GM19468 (cell line): ENCODE measurements at regions not wholly inside any gene's neighbourhood (a gene's known extent, or its start where the extent isn't known, plus 50 kb on each side); places are given as distances from the start of the nearest gene placed in this dataset.
"Not testable (repeated sequence)": the region's sequence is repeated elsewhere in the genome, so short reads cannot be mapped to it uniquely, and the experiment has no call there.

ENCODE experiments used
- ATAC-seq: cut with Tn5 transposase; IDR thresholded peaks from one replicate; pipeline ENCODE4 v1.9.1; 2021; ENCODE audit warnings: mild to moderate bottlenecking, moderate library complexity, moderate number of reproducible peaks; ENCODE audit not compliant: unreplicated experiment; ENCODE audit errors: extremely low read depth

DNA sequence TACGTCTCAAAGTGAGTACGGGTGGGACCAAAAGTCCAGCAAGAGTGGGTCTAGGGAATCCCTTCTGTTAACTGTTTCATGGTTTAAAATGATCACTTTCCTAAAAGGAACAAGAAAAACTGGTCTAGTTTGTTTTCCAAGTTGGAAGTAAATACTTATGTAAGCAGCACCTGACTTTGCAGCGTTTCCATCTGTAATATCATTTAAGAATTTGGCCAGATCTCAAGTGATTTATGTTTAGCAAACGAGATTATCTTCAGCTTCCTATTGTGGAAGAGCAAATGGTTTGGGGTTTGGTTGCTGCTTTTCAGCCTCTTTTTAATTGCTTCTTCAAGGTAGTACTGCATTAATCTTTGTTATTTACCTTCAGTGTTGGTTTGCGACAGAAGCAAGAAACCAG lies 50.4 kb downstream of the FHIP1A start:
- no peak for ATAC-seq

- no peak for ATAC-seq
These were observed 51.5 kb downstream of the FHIP1A start for GRCh38 chr4:151460434-151460833.

DNA sequence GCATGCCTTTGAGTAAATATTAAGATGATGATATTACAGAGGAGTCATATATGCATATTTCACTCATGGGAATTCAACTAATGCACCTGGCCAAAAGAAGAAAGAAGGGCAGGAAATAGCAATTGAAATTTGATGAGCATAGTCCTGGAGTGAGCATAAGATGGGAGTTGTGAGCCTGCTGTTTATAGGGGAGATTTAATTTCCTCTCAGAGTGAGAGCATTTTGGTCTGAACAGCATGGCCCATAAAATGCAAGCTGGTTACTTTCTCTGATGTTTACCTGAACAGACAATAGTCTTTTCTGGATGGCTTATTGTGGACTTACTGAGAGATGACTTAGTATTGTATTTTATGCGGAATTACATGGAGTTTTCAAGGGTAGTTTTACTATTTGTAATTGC lies 53.6 kb downstream of the FHIP1A start:
- no peak for ATAC-seq

GRCh38 chr4:151468715-151469696 lies 60.0 kb downstream of the FHIP1A start:
- no peak for ATAC-seq

- no peak for ATAC-seq
These were observed 61.0 kb downstream of the FHIP1A start for GRCh38 chr4:151469970-151470369.

- no peak for ATAC-seq
These were observed 62.8 kb downstream of the FHIP1A start for GRCh38 chr4:151471728-151472127.

DNA sequence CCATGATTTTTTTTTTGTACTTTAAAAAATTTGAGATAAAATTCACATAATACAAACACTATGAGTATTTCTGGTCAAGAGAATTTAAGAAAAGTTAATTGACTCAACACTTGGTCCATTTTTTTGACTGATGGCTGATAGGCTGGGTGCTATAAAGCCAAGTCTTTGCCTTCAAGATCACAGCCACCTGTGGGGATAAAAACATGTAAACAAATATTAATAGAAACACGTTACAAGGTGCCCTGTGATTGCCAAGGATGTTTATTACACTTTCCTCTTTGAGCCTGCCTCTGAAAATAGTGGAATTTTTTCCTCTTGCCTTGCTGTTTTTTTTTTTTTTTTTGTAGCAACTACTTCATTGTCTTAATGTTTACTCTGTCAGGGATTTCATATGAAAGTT lies 63.3 kb downstream of the FHIP1A start:
- no peak for ATAC-seq

DNA sequence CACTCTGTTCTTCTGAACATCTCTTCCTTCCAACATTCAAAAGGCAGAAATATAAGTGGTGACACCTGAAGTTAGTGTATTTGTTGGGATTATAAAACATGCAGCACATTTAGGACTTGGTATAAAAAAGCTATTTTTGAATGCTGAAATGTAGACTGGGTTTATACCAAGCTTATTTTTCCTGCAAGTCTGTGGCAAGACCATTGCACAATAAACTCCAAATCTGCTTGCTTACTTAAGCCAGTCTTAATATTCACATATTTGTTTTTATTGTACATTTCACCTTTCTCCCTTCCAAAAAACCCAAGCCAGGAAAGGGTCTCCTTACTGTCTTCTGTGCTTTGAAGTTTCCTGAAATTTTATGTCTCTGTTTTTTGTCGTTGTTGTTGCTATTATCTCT lies 63.7 kb downstream of the FHIP1A start:
- ATAC-seq: no peak

GRCh38 chr4:151473521-151474097 lies 64.6 kb downstream of the FHIP1A start:
- ATAC-seq: no peak

- no peak for ATAC-seq
These were observed 66.2 kb downstream of the FHIP1A start for GRCh38 chr4:151475035-151475714.

DNA sequence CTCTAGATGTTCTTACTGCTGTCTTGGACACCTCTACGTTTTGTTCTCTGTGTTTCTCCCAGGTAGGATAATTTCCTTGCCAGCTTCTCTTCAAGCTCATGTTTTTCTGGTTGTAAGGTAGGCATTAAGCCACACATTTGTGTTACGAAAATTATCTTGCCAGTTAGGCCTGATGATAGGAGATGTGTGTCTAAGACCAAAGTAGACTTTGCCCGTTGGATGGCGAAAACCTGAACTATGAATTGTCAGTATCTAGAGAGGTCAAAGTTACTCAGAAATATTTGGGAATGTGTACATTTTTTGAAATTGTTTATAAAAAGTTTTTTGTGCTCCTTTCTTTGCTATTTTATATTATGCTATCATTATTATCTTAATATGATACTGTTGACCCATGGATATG lies 72.8 kb downstream of the FHIP1A start:
- ATAC-seq: no peak

DNA sequence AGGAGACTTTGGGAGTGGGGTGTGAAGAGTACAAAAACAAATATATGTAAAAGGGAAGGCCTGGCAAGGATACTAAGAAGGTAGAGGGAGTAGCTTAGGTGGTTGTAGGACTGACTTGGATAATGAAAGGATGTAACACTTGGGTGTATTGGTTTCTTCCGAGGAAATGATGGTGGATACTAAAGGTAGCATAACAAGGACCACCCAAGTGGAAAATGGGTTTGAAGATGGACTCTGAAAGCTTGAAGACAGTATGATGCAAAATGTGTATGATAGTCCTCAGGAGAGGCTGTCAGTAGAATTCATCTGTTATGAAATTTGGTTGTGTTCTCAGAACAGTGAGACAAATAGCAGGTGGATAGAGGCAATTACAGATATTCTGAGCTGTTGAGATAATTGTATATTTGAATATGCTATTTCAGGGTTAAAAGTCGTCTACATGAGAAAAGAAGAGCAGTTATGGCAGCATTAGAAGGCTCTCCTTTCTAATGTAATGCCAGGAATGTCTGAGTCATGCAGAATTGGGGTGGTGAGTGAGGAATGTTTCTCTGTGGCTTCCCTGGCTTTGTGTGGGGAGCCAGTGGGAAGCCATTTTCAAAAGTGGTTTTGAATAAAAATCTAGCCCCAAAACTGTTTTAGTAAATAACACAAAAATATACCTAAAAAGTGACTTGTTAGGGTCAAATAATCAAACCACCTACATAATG lies 75.6 kb downstream of the FHIP1A start:
- ATAC-seq: no peak

DNA sequence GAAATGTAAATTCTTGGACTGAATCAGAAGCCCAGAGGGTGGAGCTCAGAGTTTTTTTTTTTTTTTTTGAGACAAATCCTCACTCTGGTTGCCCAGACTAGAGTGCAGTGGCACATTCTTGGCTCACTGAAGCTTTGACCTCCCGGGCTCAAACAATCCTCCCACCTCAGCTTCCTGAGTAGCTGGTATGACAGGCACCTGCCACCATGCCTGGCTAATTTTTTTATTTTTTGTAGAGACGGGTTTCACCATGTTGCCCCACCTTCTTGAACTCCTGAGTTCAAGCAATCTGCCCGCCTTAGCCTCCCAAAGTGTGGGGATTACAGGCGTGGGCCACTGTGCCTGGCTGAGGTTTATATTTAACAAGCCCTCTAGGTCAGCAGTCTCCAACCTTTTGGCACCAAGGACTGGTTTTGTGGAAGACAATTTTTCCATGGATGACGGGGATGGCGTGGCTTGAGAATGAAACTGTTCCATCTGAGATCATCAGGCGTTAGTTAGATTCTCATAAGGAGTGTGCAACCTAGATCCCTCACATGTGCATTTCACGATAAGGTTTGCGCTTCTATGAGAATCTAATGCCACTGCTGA lies 76.7 kb downstream of the FHIP1A start:
- no peak for ATAC-seq

GRCh38 chr4:151486168-151486567 lies 77.2 kb downstream of the FHIP1A start:
- ATAC-seq: no peak

DNA sequence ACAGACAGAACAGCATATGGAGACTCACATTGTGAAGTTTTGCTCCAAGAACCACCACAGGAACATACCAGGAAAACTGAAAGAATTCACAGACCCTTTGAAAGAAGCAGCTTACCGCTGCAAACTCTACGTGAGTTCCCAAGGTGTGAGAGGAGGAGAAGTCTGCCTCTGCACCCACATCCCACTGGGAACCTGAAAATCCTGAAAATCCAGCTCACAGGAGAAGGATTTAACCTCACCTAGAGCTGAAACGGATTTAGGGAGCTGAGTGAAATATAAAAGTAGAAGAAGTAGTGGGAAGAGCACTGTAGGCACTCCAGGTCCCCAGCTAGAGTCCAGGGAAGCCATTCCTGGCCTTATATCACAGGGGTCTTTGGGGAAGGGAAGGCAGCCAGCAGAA lies 80.0 kb downstream of the FHIP1A start:
- ATAC-seq: no peak

- ATAC-seq: no peak
These were observed 80.7 kb downstream of the FHIP1A start for GRCh38 chr4:151489462-151490203.

DNA sequence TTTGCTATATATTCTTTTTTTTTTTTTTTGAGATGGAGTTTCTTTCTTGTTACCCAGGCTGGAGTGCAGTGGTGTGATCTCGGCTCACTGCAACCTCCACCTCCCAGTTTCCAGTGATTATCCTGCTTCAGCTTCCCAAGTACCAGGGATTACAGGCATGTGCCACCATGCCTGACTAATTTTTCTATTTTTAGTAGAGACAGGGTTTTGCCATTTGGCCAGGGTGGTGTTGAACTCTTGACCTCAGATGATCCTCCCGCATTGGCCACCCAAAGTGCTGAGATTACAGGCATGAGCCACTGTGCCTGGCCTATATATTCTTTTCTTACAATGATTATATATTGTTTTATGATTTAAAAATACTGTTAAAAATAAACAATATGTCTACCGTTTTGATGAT lies 86.6 kb downstream of the FHIP1A start:
- not testable (repeated sequence) for ATAC-seq

GRCh38 chr4:151511548-151511947 lies 102.6 kb downstream of the FHIP1A start:
- ATAC-seq: not testable (repeated sequence)

DNA sequence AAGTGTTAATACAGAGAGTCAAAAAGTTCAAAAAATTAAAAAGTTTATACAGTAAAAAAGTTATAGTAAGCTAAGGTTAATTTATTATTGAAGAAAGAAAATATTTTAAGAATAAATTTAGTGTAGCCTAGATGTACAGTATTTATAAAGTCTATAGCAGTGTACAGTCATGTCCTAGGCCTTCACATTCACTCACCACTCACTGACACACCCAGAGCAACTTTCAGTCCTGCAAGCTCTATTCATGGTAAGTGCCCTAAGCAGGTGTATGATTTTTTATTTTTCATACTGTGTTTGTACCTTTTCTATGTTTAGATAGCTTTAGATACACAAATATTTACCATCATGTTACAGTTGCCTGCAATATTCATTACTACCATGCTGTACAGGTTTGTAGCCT lies 108.9 kb downstream of the FHIP1A start:
- no peak for ATAC-seq
